ENCODE measurements at regions not wholly inside any gene's neighbourhood (a gene's known extent, or its start where the extent isn't known, plus 50 kb on each side); places are given as distances from the start of the nearest gene placed in this dataset.

GRCh38 chr16:54579106-54579728 is 292.6 kb upstream of the IRX3 start:
- Histone ChIP-seq H3K27ac (ENCODE audit: low read depth in 2 of 2, low read length in 2 of 2) (no peak overlapping the region), H3K4me3 (ENCODE audit: low read length in 3 of 3) (no peak overlapping the region), H3K36me3 (ENCODE audit: control insufficient read depth in 2 of 3, insufficient read depth in 3 of 3, low read length in 3 of 3) (no peaks in the 10 kb centered on the region), H3K27me3 (ENCODE audit: control insufficient read depth, insufficient read depth, low read length) (peaks cover 2% of the 10 kb centered on the region), H3K9me3 (ENCODE audit: control insufficient read depth in 2 of 3, insufficient read depth in 1 of 3, low read length in 3 of 3) (no peaks in the 10 kb centered on the region), H3K9ac (ENCODE audit: low read length in 3 of 3) (no peak overlapping the region), H3K4me1 (ENCODE audit: control insufficient read depth in 2 of 3, insufficient read depth in 2 of 3, low read depth in 1 of 3, low read length in 3 of 3) (no peaks in the 10 kb centered on the region)
- intact Hi-C loops (cut with DNase I), result no loop called here
- DNase-seq (no peak), FAIRE-seq (no peak)
- TF ChIP-seq CTCF (IDR thresholded peaks at IDR 0.05; ENCODE audit: borderline replicate concordance, extremely low read depth, insufficient read depth), result no peak

- no peak overlapping the region for H3K4me3 ChIP-seq (ENCODE audit: low read length in 3 of 3)
- no peak overlapping the region for H3K9ac ChIP-seq (ENCODE audit: low read length in 3 of 3)
- TF ChIP-seq CTCF (IDR thresholded peaks at IDR 0.05; ENCODE audit: borderline replicate concordance, extremely low read depth, insufficient read depth), result no peak
- no peaks in the 10 kb centered on the region for H3K4me1 ChIP-seq (ENCODE audit: control insufficient read depth in 2 of 3, insufficient read depth in 2 of 3, low read depth in 1 of 3, low read length in 3 of 3)
- DNase-seq (peak in 1 of 5 donors; percentile 6), FAIRE-seq (no peak)
- no peaks in the 10 kb centered on the region for H3K36me3 ChIP-seq (ENCODE audit: control insufficient read depth in 2 of 3, insufficient read depth in 3 of 3, low read length in 3 of 3)
- H3K27me3 ChIP-seq (ENCODE audit: control insufficient read depth, insufficient read depth, low read length), result peaks cover 2% of the 10 kb centered on the region
- H3K9me3 ChIP-seq (ENCODE audit: control insufficient read depth in 2 of 3, insufficient read depth in 1 of 3, low read length in 3 of 3), result no peaks in the 10 kb centered on the region
- no peak overlapping the region for H3K27ac ChIP-seq (ENCODE audit: low read depth in 2 of 2, low read length in 2 of 2)
- intact Hi-C loops (cut with DNase I), result no loop called here
These were observed 291.1 kb upstream of the IRX3 start for GRCh38 chr16:54577651-54578128.

- Histone ChIP-seq H3K4me1 (ENCODE audit: control insufficient read depth in 2 of 3, insufficient read depth in 2 of 3, low read depth in 1 of 3, low read length in 3 of 3) (no peaks in the 10 kb centered on the region), H3K36me3 (ENCODE audit: control insufficient read depth in 2 of 3, insufficient read depth in 3 of 3, low read length in 3 of 3) (no peaks in the 10 kb centered on the region), H3K9ac (ENCODE audit: low read length in 3 of 3) (no peak overlapping the region), H3K9me3 (ENCODE audit: control insufficient read depth in 2 of 3, insufficient read depth in 1 of 3, low read length in 3 of 3) (no peaks in the 10 kb centered on the region), H3K27me3 (ENCODE audit: control insufficient read depth, insufficient read depth, low read length) (peaks cover 2% of the 10 kb centered on the region), H3K27ac (ENCODE audit: low read depth in 2 of 2, low read length in 2 of 2) (no peak overlapping the region), H3K4me3 (ENCODE audit: low read length in 3 of 3) (no peak overlapping the region)
- DNase-seq (no peak), FAIRE-seq (no peak)
- TF ChIP-seq CTCF (IDR thresholded peaks at IDR 0.05; ENCODE audit: borderline replicate concordance, extremely low read depth, insufficient read depth), result no peak
- intact Hi-C loops (cut with DNase I), result no loop called here
These were observed 290.2 kb upstream of the IRX3 start for GRCh38 chr16:54576785-54577184.
